ENCODE measurements at regions not wholly inside any gene's neighbourhood (a gene's known extent, or its start where the extent isn't known, plus 50 kb on each side); places are given as distances from the start of the nearest gene placed in this dataset.

GRCh38 chr3:102054543-102055080, 205.3 kb downstream of the NFKBIZ start:
- no peak for TF ChIP-seq CTCF (IDR thresholded peaks at IDR 0.05)
- no peak for DNase-seq (ENCODE audit: low spot score)
- ATAC-seq (ENCODE audit: low FRiP score): no peak

DNA sequence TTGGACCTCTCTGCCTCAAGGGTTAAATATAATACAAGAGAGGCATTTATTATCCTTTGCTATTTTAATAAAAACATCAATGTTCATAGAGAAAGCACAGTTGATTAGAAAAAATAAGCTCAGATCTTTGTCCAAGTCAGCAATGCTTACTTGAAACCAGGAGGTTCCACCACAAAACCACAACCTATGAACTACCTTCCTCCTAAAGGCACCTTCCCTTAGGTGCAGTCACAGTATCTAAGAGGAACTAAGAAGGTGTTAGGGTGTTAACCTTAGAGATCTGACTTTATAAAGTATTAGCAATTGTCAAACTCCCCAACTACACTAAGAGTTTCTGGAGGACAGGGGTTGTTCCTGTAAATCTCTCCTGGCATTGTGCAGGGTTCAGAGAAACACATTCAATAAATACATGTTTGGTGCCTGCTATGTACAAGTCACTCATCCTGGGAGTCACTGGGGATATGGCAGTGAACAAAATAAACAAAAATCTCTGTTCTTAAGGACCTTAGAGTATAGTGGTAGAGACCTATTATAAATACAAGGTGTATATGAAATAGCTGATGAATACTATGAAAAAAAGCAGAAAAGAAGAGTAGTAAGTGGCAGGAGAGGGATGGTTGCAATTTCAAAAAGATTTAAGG, 208.6 kb downstream of the NFKBIZ start:
- no peak for ATAC-seq (ENCODE audit: low FRiP score)
- DNase-seq (ENCODE audit: low spot score): no peak
- TF ChIP-seq CTCF (IDR thresholded peaks at IDR 0.05): no peak

DNA sequence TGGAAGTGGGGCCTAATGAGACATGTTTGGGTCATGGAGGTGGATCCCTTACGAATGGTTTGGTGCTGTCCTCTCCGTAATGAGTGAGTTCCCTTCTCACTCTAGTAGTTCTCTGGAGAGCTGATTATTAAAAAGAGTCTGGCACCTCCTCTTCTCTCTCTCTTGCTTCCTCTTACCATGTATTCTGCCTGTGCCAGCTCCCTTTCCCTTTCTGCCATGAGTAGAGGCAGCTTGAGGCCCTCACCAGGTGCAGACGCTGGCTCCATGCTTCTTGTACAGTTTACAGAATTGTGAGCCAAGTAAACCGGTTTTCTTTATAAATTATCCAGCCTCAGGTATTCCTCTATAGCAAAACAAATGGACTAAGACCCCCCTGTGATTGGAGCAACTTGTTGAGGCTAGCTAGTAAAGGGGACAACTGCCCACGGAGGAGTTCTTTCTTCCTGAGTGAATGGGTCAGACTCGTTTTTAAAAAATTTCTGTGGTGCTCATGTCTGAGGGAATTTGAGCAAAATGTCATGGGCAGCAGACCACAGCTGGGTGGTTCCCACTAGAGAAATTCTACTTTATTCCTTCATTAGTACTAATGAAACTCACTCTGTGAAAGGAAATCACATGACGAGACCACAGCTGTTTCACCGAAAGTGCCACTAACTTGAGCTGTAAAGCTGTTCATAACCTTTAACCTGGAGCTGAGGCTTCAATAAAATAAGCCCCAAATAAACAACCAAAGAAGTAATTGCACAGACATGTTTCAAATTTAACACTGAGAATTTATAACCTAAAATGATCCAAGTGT, 210.0 kb downstream of the NFKBIZ start:
- ATAC-seq (ENCODE audit: low FRiP score): no peak
- no peak for TF ChIP-seq CTCF (IDR thresholded peaks at IDR 0.05)
- DNase-seq (ENCODE audit: low spot score): no peak

DNA sequence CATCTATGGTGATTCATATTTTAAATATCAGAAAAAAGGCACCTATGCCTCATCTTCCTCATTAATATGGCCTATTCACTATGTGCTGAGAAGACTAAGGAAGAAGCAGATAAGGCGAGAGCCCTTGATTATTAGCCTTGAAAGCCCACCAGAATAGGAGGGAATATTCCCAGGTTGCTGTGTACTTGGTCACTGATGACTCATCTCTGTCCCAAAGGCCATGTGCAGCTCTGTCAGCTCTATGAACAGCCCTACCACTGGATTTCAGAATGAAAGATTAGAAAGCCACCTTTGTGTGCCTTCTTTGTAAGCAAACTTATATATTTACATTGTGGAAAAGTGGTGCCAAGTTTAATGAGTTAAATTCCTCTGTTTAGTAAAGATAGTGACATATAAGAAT, 211.5 kb downstream of the NFKBIZ start:
- DNase-seq (ENCODE audit: low spot score): no peak
- TF ChIP-seq CTCF (IDR thresholded peaks at IDR 0.05): no peak

GRCh38 chr3:102063572-102063971, 214.3 kb downstream of the NFKBIZ start:
- TF ChIP-seq CTCF (IDR thresholded peaks at IDR 0.05): no peak
- no peak for ATAC-seq (ENCODE audit: low FRiP score)

More for the DNA sequence above, 211.5 kb downstream of the NFKBIZ start:
- no peak for ATAC-seq (ENCODE audit: low FRiP score)

GRCh38 chr3:102066470-102066869, 217.2 kb downstream of the NFKBIZ start:
- ATAC-seq (ENCODE audit: low FRiP score) (no peak), DNase-seq (ENCODE audit: low spot score) (no peak)
- no peak for TF ChIP-seq CTCF (IDR thresholded peaks at IDR 0.05)

More at GRCh38 chr3:102063572-102063971, 214.3 kb downstream of the NFKBIZ start:
- no peak for DNase-seq (ENCODE audit: low spot score)
